MM.1S (cell line): ENCODE measurements at regions not wholly inside any gene's neighbourhood (a gene's known extent, or its start where the extent isn't known, plus 50 kb on each side); places are given as distances from the start of the nearest gene placed in this dataset.

Source experiments
- DNase-seq: peaks from one replicate; pipeline ENCODE4 v3.0.0-alpha.2; 2015
- H2AFZ ChIP-seq: fragments of 300-600 bp; sonication (generic); 2 replicates; pipeline ENCODE4 v1.6.0; 2016; ENCODE audit warnings: antibody characterized with exemption, low read length
- H3F3A ChIP-seq: fragments of 300-600 bp; sonication (generic); 2 replicates; pipeline ENCODE4 v1.6.1; 2016; ENCODE audit warnings: mild to moderate bottlenecking, antibody characterized with exemption, low read length, moderate library complexity, mixed read lengths; ENCODE audit not compliant: insufficient read depth
- H3K27ac ChIP-seq: fragments of 300-600 bp; sonication (generic); 2 replicates; pipeline ENCODE4 v1.5.1; 2016; ENCODE audit warnings: mild to moderate bottlenecking, low read length
- H3K27me3 ChIP-seq: fragments of 300-600 bp; sonication (generic); replicated peaks from 2 replicates; pipeline ENCODE4 v1.6.0; 2016; ENCODE audit warnings: low read length; ENCODE audit not compliant: insufficient read depth
- H3K36me3 ChIP-seq: fragments of 300-600 bp; sonication (generic); replicated peaks from 2 replicates; pipeline ENCODE4 v1.6.1; 2016; ENCODE audit warnings: mild to moderate bottlenecking, low read length, mixed read lengths; ENCODE audit not compliant: insufficient read depth
- H3K4me1 ChIP-seq: fragments of 300-600 bp; sonication (generic); 2 replicates; pipeline ENCODE4 v1.6.1; 2016; ENCODE audit warnings: low read length, mixed read lengths
- H3K4me2 ChIP-seq: fragments of 300-600 bp; sonication (generic); 2 replicates; pipeline ENCODE4 v1.6.0; 2016; ENCODE audit warnings: low read depth, low read length
- H3K4me3 ChIP-seq: fragments of 300-600 bp; sonication (generic); 2 replicates; pipeline ENCODE4 v1.5.1; 2016; ENCODE audit warnings: low read length, mixed read lengths
- H3K79me2 ChIP-seq: fragments of 300-600 bp; sonication (generic); 2 replicates; pipeline ENCODE4 v1.6.1; 2016; ENCODE audit warnings: mixed run types, low read length, mixed read lengths
- H3K9ac ChIP-seq: fragments of 300-600 bp; sonication (generic); 2 replicates; pipeline ENCODE4 v1.6.1; 2016; ENCODE audit warnings: low read length, mixed read lengths
- H3K9me2 ChIP-seq: fragments of 300-600 bp; sonication (generic); replicated peaks from 2 replicates; pipeline ENCODE4 v1.6.1; 2016; ENCODE audit warnings: mild to moderate bottlenecking, low read length, mixed read lengths; ENCODE audit not compliant: insufficient read depth
- H3K9me3 ChIP-seq: fragments of 300-600 bp; sonication (generic); replicated peaks from 2 replicates; pipeline ENCODE4 v1.6.1; 2016; ENCODE audit warnings: mild to moderate bottlenecking, low read length, mixed read lengths; ENCODE audit not compliant: insufficient read depth
- H4K20me1 ChIP-seq: fragments of 300-600 bp; sonication (generic); 2 replicates; pipeline ENCODE4 v1.6.1; 2016; ENCODE audit warnings: mild to moderate bottlenecking, low read length, moderate library complexity, mixed read lengths; ENCODE audit not compliant: insufficient read depth
- EZH2 ChIP-seq: fragments of 300-600 bp; sonication (generic); optimal IDR thresholded peaks from 2 replicates; pipeline ENCODE3; 2017; ENCODE audit warnings: low read depth, mild to moderate bottlenecking, antibody characterized with exemption, low read length, mixed read lengths
- EZH2phosphoT487 ChIP-seq: fragments of 300-600 bp; sonication (generic); IDR thresholded peaks from 2 replicates; pipeline ENCODE4 v1.6.1; 2018; ENCODE audit warnings: antibody characterized with exemption, low read length
- TF ChIP-seq, protein P1 (sequence below): fragments of 300-600 bp; sonication (generic); IDR thresholded peaks from 2 replicates; pipeline ENCODE4 v1.5.1; 2016; ENCODE audit warnings: antibody characterized with exemption, low read length, mixed read lengths

DNA sequence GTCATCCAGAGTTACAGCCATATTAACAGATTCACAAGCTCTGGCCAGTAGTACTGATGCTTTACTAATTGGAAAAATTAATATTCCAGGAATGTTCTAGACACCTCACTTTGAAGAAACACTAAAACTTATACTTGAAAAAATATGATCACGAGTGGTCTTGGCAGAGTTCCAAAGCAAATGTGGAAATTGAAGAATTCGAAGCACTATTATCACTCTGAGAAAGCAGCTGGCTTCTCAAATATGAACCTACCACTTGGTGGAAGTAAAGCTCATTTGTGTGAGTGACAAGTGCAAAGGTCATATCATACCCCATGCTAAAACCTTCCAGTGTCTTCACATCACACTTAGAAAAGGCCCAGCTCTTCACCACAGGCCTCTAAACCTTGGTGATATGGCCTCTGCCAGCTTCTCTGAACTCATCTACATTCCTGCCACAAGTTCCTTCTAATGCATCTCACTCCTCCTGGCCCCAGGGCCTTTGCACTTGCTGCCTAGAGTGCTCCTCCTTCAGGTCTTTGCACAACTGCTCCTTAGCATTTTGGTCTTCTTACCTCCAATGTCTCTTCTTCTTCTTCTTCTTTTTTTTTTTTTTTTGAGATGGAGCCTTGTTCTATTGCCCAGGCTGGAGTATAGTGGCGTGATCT lies 175.7 kb upstream of the SMIM23 start:
- Histone ChIP-seq H3K9ac (no peak overlapping the region), H3K27ac (no peak overlapping the region), H3K9me3 (no peaks in the 10 kb centered on the region; the same call in 1 of the 2 replicates), H3K4me3 (no peak overlapping the region), H3K79me2 (no peaks in the 10 kb centered on the region), H3K27me3 (no peaks in the 10 kb centered on the region), H3K9me2 (no peaks in the 10 kb centered on the region), H4K20me1 (no peaks in the 10 kb centered on the region), H3F3A (no peaks in the 10 kb centered on the region), H3K36me3 (no peaks in the 10 kb centered on the region), H2AFZ (no peak overlapping the region), H3K4me2 (no peak overlapping the region), H3K4me1 (no peaks in the 10 kb centered on the region)
- TF ChIP-seq EZH2phosphoT487 = no peak
- TF ChIP-seq, protein P1, sequence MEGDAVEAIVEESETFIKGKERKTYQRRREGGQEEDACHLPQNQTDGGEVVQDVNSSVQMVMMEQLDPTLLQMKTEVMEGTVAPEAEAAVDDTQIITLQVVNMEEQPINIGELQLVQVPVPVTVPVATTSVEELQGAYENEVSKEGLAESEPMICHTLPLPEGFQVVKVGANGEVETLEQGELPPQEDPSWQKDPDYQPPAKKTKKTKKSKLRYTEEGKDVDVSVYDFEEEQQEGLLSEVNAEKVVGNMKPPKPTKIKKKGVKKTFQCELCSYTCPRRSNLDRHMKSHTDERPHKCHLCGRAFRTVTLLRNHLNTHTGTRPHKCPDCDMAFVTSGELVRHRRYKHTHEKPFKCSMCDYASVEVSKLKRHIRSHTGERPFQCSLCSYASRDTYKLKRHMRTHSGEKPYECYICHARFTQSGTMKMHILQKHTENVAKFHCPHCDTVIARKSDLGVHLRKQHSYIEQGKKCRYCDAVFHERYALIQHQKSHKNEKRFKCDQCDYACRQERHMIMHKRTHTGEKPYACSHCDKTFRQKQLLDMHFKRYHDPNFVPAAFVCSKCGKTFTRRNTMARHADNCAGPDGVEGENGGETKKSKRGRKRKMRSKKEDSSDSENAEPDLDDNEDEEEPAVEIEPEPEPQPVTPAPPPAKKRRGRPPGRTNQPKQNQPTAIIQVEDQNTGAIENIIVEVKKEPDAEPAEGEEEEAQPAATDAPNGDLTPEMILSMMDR = no peak
- TF ChIP-seq EZH2 = no peak
- DNase-seq = no peak

DNA sequence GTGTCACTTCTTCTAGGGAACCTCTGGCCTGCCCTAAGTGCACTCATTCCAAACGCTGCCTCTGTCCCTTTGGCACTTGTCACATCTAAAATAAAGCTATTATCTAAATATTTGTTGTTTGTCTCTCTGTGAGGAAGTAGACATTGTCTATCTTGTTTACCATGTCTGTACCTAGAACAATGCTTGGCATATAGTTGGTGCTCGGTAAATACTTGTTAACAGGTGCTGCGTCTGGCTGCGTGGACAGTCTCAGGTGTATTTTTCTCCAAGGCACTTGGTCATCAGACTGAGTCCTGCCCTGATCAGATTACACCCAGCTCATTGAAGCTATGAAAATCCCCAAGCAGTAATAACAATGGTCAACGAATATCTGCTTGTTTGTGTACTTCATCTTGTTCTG lies 174.9 kb upstream of the SMIM23 start:
- H3K9ac ChIP-seq = no peak overlapping the region
- no peak overlapping the region for H2AFZ ChIP-seq
- H3K27ac ChIP-seq = no peak overlapping the region
- TF ChIP-seq EZH2phosphoT487 (no peak), EZH2 (no peak)
- TF ChIP-seq, protein P1 = no peak
- no peaks in the 10 kb centered on the region; the same call in 1 of the 2 replicates for H3K9me3 ChIP-seq
- H3K36me3 ChIP-seq = no peaks in the 10 kb centered on the region
- H3K79me2 ChIP-seq = no peaks in the 10 kb centered on the region
- H3K4me1 ChIP-seq = no peaks in the 10 kb centered on the region
- H4K20me1 ChIP-seq = no peaks in the 10 kb centered on the region
- H3K4me2 ChIP-seq = no peak overlapping the region
- H3K27me3 ChIP-seq = no peaks in the 10 kb centered on the region
- H3K9me2 ChIP-seq = no peaks in the 10 kb centered on the region
- no peaks in the 10 kb centered on the region for H3F3A ChIP-seq
- no peak overlapping the region for H3K4me3 ChIP-seq
- DNase-seq = no peak

DNA sequence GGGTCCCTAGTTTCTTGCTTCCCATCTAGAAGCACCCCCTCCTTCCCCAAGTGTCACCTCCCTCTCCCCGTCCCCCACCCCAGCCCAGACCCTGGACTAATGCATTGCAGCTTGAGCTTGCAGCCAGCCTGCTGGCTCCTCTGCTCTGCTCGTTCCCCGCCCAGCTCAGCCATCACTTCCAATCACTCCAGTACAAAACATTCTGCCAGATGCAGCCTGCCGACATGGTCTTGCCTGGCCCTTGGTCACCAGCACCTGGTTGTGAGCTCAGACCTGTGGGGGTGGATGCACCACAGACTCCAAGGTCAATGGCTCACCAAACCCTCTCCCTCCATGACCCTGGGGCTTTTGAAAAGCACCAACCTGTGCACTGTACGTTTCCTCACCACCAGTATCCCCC lies 172.9 kb upstream of the SMIM23 start:
- H3K9me2 ChIP-seq = no peaks in the 10 kb centered on the region
- DNase-seq = no peak
- no peaks in the 10 kb centered on the region for H4K20me1 ChIP-seq
- H3K27me3 ChIP-seq = no peaks in the 10 kb centered on the region
- no peak overlapping the region for H3K9ac ChIP-seq
- no peaks in the 10 kb centered on the region for H3F3A ChIP-seq
- H3K36me3 ChIP-seq = no peaks in the 10 kb centered on the region
- TF ChIP-seq EZH2 = no peak
- TF ChIP-seq EZH2phosphoT487 = no peak
- TF ChIP-seq, protein P1 = no peak
- H3K27ac ChIP-seq = no peak overlapping the region
- H3K4me1 ChIP-seq = no peaks in the 10 kb centered on the region
- no peak overlapping the region for H3K4me3 ChIP-seq
- H3K79me2 ChIP-seq = no peaks in the 10 kb centered on the region
- no peak overlapping the region for H3K4me2 ChIP-seq
- H3K9me3 ChIP-seq = no peaks in the 10 kb centered on the region; the same call in 1 of the 2 replicates
- H2AFZ ChIP-seq = no peak overlapping the region
